Prostate gland (tissue), 2 donors: ENCODE measurements at regions not wholly inside any gene's neighbourhood (a gene's known extent, or its start where the extent isn't known, plus 50 kb on each side); places are given as distances from the start of the nearest gene placed in this dataset.

Source experiments
- DNase-seq: peaks from one replicate; pipeline ENCODE4 v3.0.0-alpha.2; 2019; ENCODE audit warnings: low spot score
- H3K27ac ChIP-seq, 2 donors: fragments of 200-600 bp; sonication (generic); 2 replicates each; pipeline ENCODE4 v1.5.1; 2017 to 2019
- H3K27me3 ChIP-seq: fragments of 200-600 bp; sonication (generic); replicated peaks from 2 replicates; pipeline ENCODE4 v1.5.1; 2019; ENCODE audit not compliant: insufficient read depth
- H3K36me3 ChIP-seq, 2 donors: fragments of 200-600 bp; sonication (generic); 1 replicate in 1 of 2; 2 replicates in 1 of 2; pipeline versions ENCODE4 v1.5.1 to v1.8.1; 2017 to 2019
- H3K4me1 ChIP-seq: fragments of 200-600 bp; sonication (generic); replicated peaks from 2 replicates; pipeline ENCODE4 v1.5.1; 2019
- H3K4me3 ChIP-seq, 2 donors: fragments of 200-600 bp; sonication (generic); 2 replicates each; pipeline ENCODE4 v1.5.1; 2017 to 2019
- H3K9me3 ChIP-seq: fragments of 200-600 bp; sonication (generic); 2 replicates; pipeline ENCODE4 v1.5.1; 2017
- CTCF ChIP-seq, 4 experiments: fragments of 200-600 bp in 2 of 4; fragments of 450-650 bp in 2 of 4; sonication (generic) in 2 of 4; IDR thresholded peaks; 1 replicate in 3 of 4; 2 replicates in 1 of 4; pipeline ENCODE4 v1.5.1; 2016 to 2019; ENCODE audit warnings: antibody characterized with exemption in 4 of 4, mild to moderate bottlenecking in 2 of 4, moderate library complexity in 2 of 4
- POLR2A ChIP-seq: fragments of 450-650 bp; IDR thresholded peaks from one replicate; pipeline ENCODE4 v1.6.1; 2016; ENCODE audit warnings: antibody characterized with exemption, mild to moderate bottlenecking
- POLR2AphosphoS5 ChIP-seq: sonication (generic); formaldehyde crosslinking; IDR thresholded peaks from one replicate; pipeline ENCODE4 v1.6.1; 2017; ENCODE audit warnings: antibody characterized with exemption
- WGBS: methylation state at CpG from one replicate; pipeline ENCODE4 v1.1.5; 2018; 5-methylcytosine and 5-hydroxymethylcytosine counted together
- intact Hi-C: fragments of 100-400 bp; cut with DNase I; formaldehyde crosslinking; loops from one replicate; pipeline ENCODE4 v1.14.2; 2022

- no peaks in the 10 kb centered on the region for H3K27me3 ChIP-seq
- DNase-seq, result no peak
- H3K4me3 ChIP-seq, result no peak overlapping the region
- H3K27ac ChIP-seq, result no peak overlapping the region
- no peaks in the 10 kb centered on the region for H3K36me3 ChIP-seq
- TF ChIP-seq POLR2AphosphoS5 (no peak), CTCF (IDR thresholded peaks at IDR 0.05) (no peak), POLR2A (no peak)
- no peaks in the 10 kb centered on the region for H3K9me3 ChIP-seq
- WGBS, result 93% methylated on average over 1 of the region's 1 CpG
- intact Hi-C loops, result no loop called here
- no peaks in the 10 kb centered on the region for H3K4me1 ChIP-seq
Measured at GRCh38 chr11:91805293-91805692, 419.3 kb upstream of the FAT3 start.

- WGBS, result 61% methylated on average over 1 of the region's 1 CpG
- TF ChIP-seq POLR2AphosphoS5, result no peak
- TF ChIP-seq POLR2A, result no peak
- no peak for TF ChIP-seq CTCF (IDR thresholded peaks at IDR 0.05)
- H3K27ac ChIP-seq, result no peak overlapping the region
- DNase-seq, result no peak
- intact Hi-C loops, result no loop called here
- H3K4me3 ChIP-seq, result no peak overlapping the region
- no peaks in the 10 kb centered on the region for H3K36me3 ChIP-seq
- no peaks in the 10 kb centered on the region for H3K4me1 ChIP-seq
- H3K9me3 ChIP-seq, result no peaks in the 10 kb centered on the region
- no peaks in the 10 kb centered on the region for H3K27me3 ChIP-seq
Measured at GRCh38 chr11:91804042-91804441, 420.6 kb upstream of the FAT3 start.

- H3K27ac ChIP-seq, result no peak overlapping the region
- H3K4me3 ChIP-seq, result no peak overlapping the region
- no peaks in the 10 kb centered on the region for H3K36me3 ChIP-seq
- TF ChIP-seq POLR2A (no peak), CTCF (IDR thresholded peaks at IDR 0.05) (no peak), POLR2AphosphoS5 (no peak)
- H3K4me1 ChIP-seq, result no peaks in the 10 kb centered on the region
- intact Hi-C loops, result no loop called here
- no peaks in the 10 kb centered on the region for H3K27me3 ChIP-seq
- DNase-seq, result no peak
- no peaks in the 10 kb centered on the region for H3K9me3 ChIP-seq
- WGBS, result 79% methylated on average over 6 of the region's 6 CpGs
Measured at GRCh38 chr11:91802475-91802874, 422.1 kb upstream of the FAT3 start.

- TF ChIP-seq CTCF (IDR thresholded peaks at IDR 0.05), result no peak
- TF ChIP-seq POLR2AphosphoS5, result no peak
- TF ChIP-seq POLR2A, result no peak
- no peak overlapping the region for H3K4me3 ChIP-seq
- WGBS, result 76% methylated on average over 6 of the region's 9 CpGs
- no peak for DNase-seq
- H3K27me3 ChIP-seq, result no peaks in the 10 kb centered on the region
- no peaks in the 10 kb centered on the region for H3K36me3 ChIP-seq
- no peaks in the 10 kb centered on the region for H3K4me1 ChIP-seq
- H3K27ac ChIP-seq, result no peak overlapping the region
- intact Hi-C loops, result no loop called here
- H3K9me3 ChIP-seq, result no peaks in the 10 kb centered on the region
Measured at GRCh38 chr11:91800208-91800914, 424.3 kb upstream of the FAT3 start.

- 96% methylated on average over 7 of the region's 7 CpGs for WGBS
- no peaks in the 10 kb centered on the region for H3K9me3 ChIP-seq
Measured at GRCh38 chr11:91798240-91798639, 426.4 kb upstream of the FAT3 start.

More at GRCh38 chr11:91798240-91798639, 426.4 kb upstream of the FAT3 start:
- no peak overlapping the region for H3K4me3 ChIP-seq
- DNase-seq, result no peak
- no peaks in the 10 kb centered on the region for H3K36me3 ChIP-seq
- no peak overlapping the region for H3K27ac ChIP-seq
- no peaks in the 10 kb centered on the region for H3K27me3 ChIP-seq
- TF ChIP-seq POLR2AphosphoS5 (no peak), CTCF (IDR thresholded peaks at IDR 0.05) (no peak), POLR2A (no peak)
- intact Hi-C loops, result no loop called here
- H3K4me1 ChIP-seq, result no peaks in the 10 kb centered on the region
